ENCODE measurements at regions not wholly inside any gene's neighbourhood (a gene's known extent, or its start where the extent isn't known, plus 50 kb on each side); places are given as distances from the start of the nearest gene placed in this dataset.

- H3K9ac ChIP-seq, result no peak overlapping the region
- H3K36me3 ChIP-seq, result no peaks in the 10 kb centered on the region
- H3F3A ChIP-seq (ENCODE audit: low read depth), result no peaks in the 10 kb centered on the region
- no peaks in the 10 kb centered on the region for H3K9me3 Mint-ChIP-seq
- no peaks in the 10 kb centered on the region for H3K79me2 ChIP-seq (ENCODE audit: low read depth)
- no peak overlapping the region for H3K4me3 ChIP-seq
- H2AFZ ChIP-seq (replicated peaks), result no peak overlapping the region
- H3K4me2 ChIP-seq, result no peak overlapping the region
- no peak for DNase-seq (ENCODE audit: low spot score)
- H4K20me1 ChIP-seq (ENCODE audit: low read depth), result no peaks in the 10 kb centered on the region
- peaks cover 3% of the 10 kb centered on the region for H3K4me1 Mint-ChIP-seq
- H3K27ac Mint-ChIP-seq, result no peak overlapping the region
- no peaks in the 10 kb centered on the region for H3K27me3 Mint-ChIP-seq (ENCODE audit: insufficient read depth, low read depth)
- no peak overlapping the region for H3K27ac ChIP-seq
- no peaks in the 10 kb centered on the region for H3K9me3 ChIP-seq (ENCODE audit: low read depth)
- no peak for TF ChIP-seq CTCF (IDR thresholded peaks at IDR 0.05)
- no peak overlapping the region for H3K4me3 Mint-ChIP-seq
- H3K36me3 Mint-ChIP-seq, result no peaks in the 10 kb centered on the region
- no peaks in the 10 kb centered on the region for H3K4me1 ChIP-seq
- H3K27me3 ChIP-seq, result no peaks in the 10 kb centered on the region
Measured at GRCh38 chr18:51645607-51646006, 448.1 kb upstream of the MEX3C start.

- Mint-ChIP-seq H3K27ac (no peak overlapping the region), H3K4me3 (no peak overlapping the region), H3K9me3 (no peaks in the 10 kb centered on the region), H3K4me1 (no peaks in the 10 kb centered on the region), H3K36me3 (no peaks in the 10 kb centered on the region), H3K27me3 (ENCODE audit: insufficient read depth, low read depth) (no peaks in the 10 kb centered on the region)
- TF ChIP-seq EZH2phosphoT487 (IDR thresholded peaks at IDR 0.05), result no peak
- TF ChIP-seq CTCF (IDR thresholded peaks at IDR 0.05), result no peak
- TF ChIP-seq EZH2 (IDR thresholded peaks at IDR 0.05), result no peak
- Histone ChIP-seq H3K9me3 (ENCODE audit: low read depth) (no peaks in the 10 kb centered on the region), H3F3A (ENCODE audit: low read depth) (no peaks in the 10 kb centered on the region), H3K36me3 (no peaks in the 10 kb centered on the region), H3K27ac (no peak overlapping the region), H3K9ac (no peak overlapping the region), H3K79me2 (ENCODE audit: low read depth) (no peaks in the 10 kb centered on the region), H3K4me2 (no peak overlapping the region), H3K27me3 (no peaks in the 10 kb centered on the region), H4K20me1 (ENCODE audit: low read depth) (no peaks in the 10 kb centered on the region), H3K4me1 (no peaks in the 10 kb centered on the region), H2AFZ (replicated peaks) (no peak overlapping the region), H3K4me3 (no peak overlapping the region)
- DNase-seq (ENCODE audit: low spot score), result no peak
Measured at GRCh38 chr18:51647346-51647745, 449.9 kb upstream of the MEX3C start.

GRCh38 chr18:51647942-51648341, 450.5 kb upstream of the MEX3C start:
- H3K4me3 Mint-ChIP-seq, result no peak overlapping the region

More at GRCh38 chr18:51647942-51648341, 450.5 kb upstream of the MEX3C start:
- H3K9me3 ChIP-seq (ENCODE audit: low read depth), result no peaks in the 10 kb centered on the region
- no peak for TF ChIP-seq EZH2 (IDR thresholded peaks at IDR 0.05)
- no peak for TF ChIP-seq CTCF (IDR thresholded peaks at IDR 0.05)
- no peak for TF ChIP-seq EZH2phosphoT487 (IDR thresholded peaks at IDR 0.05)
- Mint-ChIP-seq H3K4me1 (no peaks in the 10 kb centered on the region), H3K9me3 (no peaks in the 10 kb centered on the region), H3K36me3 (no peaks in the 10 kb centered on the region), H3K27ac (no peak overlapping the region), H3K27me3 (ENCODE audit: insufficient read depth, low read depth) (no peaks in the 10 kb centered on the region)
- no peak overlapping the region for H3K27ac ChIP-seq
- H4K20me1 ChIP-seq (ENCODE audit: low read depth), result no peaks in the 10 kb centered on the region
- H3K4me2 ChIP-seq, result no peak overlapping the region
- no peak overlapping the region for H3K4me3 ChIP-seq
- H3K9ac ChIP-seq, result no peak overlapping the region
- H3F3A ChIP-seq (ENCODE audit: low read depth), result no peaks in the 10 kb centered on the region
- no peaks in the 10 kb centered on the region for H3K79me2 ChIP-seq (ENCODE audit: low read depth)
- no peaks in the 10 kb centered on the region for H3K27me3 ChIP-seq
- no peaks in the 10 kb centered on the region for H3K4me1 ChIP-seq
- no peak overlapping the region for H2AFZ ChIP-seq (replicated peaks)
- no peak for DNase-seq (ENCODE audit: low spot score)
- H3K36me3 ChIP-seq, result no peaks in the 10 kb centered on the region

Measured in neural progenitor cell (in vitro differentiated cells).